Hindlimb muscle (tissue), 1 donor: ENCODE measurements at regions not wholly inside any gene's neighbourhood (a gene's known extent, or its start where the extent isn't known, plus 50 kb on each side); places are given as distances from the start of the nearest gene placed in this dataset.
"Not testable (repeated sequence)": the region's sequence is repeated elsewhere in the genome, so short reads cannot be mapped to it uniquely, and the experiment has no call there.

Experiments
- DNase-seq: peaks from one replicate; pipeline ENCODE4 v3.0.0-alpha.2; 2013

DNA sequence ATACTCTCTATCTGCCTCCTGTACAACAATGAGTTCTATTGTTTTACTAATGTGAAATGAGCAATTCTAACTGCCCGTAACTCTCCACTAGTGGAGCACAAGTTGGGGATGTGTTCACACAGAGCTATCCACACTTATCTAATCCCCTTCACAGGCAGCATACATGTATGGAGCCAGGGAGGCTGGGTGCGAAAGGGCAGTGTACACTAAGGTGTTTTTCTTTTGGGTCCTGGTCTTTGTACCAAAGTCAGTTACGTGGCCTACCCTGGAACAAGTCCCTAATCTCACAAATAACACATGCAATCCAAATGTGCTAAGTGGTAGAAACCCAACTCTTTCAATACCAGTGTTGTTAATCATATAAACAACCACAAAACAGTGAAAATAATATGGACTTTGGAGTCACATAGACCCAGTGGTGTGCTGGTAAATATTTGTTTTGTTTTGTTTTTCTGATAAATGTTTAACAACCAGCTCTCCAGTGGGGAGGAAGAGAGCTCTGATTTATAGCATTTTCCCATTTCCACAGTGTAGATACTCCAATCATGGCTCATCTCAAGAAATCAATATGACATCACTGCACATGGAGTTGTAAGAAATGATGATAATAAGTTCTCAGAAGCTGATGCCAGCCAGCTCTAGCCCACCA, 319.9 kb upstream of the DUSP10 start:
- no peak for DNase-seq

DNA sequence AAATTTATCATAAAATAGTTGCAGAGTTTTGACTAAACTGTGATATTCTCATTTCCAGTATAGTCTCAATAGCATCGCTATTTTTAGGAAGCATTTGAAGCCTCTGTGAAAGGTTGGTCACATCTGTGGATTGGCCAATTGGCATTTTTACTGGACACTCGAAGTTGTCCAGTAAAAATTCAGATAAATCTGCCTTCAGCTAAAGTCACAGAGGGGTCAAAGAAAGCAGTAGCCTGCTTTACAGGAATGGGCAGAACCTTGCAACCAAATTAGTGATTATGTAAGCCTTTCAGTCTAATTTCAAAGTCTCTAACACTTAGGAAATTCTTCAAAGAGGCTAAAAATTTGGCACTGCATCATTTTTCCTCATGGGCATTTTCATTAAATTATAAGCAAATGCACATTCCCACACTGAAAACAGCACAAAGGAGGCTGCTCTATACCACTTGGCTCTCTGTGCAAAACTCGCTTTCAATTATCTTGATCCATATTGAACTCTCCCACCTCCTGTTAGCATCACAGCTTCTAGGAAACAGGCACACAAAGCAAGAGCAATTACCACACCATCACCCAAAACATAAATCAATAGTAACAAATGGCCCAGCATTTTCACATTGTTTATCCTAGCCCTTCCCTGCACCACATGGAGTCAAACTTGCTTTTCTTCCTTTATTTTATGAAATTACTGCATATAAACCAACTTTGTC, 318.5 kb upstream of the DUSP10 start:
- DNase-seq: no peak

DNA sequence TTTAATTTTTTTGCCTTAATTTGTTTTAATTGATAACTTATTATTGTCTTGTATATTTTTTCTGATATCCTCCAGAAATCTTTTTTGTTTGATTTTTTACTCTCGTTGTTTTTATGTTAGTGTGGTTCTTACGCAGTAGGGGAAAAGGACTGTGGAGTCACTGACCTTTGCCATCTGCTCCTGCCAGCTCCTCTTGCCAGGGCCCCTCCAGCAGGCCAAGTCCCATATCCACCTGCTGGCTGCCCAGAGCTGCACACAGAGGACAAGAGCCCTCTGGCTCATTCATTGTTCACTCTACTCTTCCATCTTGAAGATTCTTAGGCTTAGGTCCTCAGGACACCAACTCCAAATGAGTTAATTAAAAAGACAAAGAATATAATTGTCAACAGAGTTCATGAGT, 316.4 kb upstream of the DUSP10 start:
- DNase-seq: no peak

DNA sequence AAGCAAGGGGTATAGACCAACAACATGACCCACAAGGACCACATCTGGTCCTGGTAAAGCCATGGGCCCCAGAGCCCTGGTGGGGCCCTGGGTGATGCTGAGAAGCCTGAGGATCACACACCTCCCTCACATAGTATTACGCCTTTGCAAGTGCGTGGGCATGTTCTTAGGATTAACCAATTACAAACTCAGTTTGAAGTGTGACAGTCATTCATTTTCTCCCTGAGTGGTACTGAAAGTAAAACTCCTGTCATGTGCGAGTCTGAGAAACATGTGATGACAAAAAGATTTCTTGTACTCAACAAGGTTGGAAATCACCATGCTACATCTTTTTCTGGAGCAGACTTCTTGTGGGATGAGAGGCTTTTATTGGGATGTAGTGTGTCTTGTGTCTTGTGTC, 315.3 kb upstream of the DUSP10 start:
- no peak for DNase-seq

DNA sequence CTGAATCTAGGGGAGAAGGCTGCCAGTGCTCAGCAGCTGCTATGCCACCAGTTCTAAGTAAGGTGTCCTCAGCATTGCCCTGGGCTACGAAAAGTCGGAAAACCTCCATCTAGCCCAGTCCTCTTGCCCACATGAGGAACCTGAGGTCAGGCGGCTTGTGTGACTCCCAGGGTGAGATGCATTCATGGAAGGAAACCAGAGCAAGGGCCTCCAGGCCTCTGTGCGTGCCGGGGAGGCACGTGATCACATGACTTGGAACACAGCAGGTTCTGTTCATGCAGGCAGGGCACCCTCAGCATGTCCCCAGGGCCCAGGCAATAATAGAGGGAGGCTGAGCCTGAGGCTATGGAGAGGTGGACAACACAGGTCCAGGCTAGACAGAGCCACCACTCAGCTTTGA, 312.5 kb upstream of the DUSP10 start:
- no peak for DNase-seq

DNA sequence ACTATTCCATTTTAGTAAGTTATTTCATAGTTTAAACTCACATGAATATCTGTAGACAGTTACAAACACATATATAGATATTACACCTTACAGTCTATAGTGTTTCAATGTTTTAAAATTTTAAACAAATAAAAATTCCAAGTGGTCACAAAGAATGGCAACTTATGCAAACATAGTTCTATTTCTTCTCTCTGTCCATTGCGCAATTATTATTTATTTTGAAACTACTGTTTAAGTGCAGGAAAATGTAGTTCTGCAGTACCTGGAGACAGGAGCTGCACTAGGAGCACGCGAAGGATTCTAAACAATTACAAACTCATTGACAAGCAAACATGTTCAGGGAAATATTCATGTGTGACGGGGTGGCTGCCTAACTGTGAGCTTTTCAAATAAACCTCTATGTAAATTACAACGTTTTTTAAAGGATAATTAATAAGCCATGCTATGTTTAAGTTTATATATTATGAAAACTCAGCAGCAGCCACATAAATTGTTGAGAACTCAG, 312.0 kb upstream of the DUSP10 start:
- DNase-seq: no peak

DNA sequence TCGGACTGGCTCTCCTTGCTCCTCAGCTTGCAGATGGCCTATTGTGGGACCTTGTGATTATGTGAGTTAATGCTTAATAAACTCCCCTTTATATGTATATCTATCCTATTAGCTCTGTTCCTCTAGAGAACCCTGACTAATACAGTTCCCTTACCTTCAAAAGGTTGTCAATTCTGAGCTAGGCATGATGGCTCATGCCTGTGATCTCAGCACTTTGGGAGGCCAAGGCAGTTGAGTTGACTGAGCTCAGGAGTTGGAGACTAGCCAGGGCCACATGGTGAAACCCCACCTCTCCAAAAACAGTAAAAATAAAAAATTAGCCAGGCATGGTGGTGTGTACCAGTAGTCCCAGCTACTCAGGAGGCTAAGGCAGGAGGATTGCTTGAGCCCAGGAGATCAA, 309.4 kb upstream of the DUSP10 start:
- DNase-seq: not testable (repeated sequence)

DNA sequence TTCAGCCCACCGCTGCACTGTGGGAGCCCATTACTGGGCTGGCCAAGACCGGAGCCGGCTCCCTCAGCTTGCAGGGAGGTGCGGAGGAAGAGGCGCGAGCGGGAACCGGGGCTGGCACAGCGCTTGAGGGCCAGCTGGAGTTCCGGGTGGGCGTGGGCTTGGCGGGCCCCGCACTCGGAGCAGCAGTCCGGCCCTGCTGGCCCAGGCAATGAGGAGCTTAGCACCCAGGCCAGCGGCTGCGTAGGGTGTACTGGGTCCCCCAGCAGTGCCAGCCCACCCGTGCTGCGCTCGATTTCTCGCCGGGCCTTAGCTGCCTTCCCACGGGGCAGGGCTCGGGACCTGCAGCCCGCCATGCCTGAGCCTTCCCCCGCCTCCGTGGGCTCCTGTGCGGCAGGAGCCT, 307.8 kb upstream of the DUSP10 start:
- DNase-seq: not testable (repeated sequence)

DNA sequence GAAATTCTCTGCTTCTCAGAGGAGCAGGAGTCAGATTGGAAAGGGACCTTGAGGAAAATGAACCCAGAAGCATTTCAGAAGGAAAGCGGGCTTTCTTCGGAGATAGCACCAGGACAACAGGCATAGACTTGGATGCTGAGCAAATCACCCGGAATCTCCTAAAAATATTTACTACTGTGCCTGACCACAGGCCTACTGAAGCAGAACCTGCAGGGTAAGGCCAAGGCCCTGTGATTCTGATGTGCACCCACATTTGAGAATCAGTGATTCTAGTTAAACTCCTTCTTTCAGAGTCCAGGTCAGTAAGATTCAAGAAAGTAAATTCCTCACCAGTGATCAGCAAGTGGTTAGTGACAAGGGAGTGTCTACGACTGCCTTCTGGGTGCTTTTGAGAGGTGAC, 307.3 kb upstream of the DUSP10 start:
- no peak for DNase-seq

DNA sequence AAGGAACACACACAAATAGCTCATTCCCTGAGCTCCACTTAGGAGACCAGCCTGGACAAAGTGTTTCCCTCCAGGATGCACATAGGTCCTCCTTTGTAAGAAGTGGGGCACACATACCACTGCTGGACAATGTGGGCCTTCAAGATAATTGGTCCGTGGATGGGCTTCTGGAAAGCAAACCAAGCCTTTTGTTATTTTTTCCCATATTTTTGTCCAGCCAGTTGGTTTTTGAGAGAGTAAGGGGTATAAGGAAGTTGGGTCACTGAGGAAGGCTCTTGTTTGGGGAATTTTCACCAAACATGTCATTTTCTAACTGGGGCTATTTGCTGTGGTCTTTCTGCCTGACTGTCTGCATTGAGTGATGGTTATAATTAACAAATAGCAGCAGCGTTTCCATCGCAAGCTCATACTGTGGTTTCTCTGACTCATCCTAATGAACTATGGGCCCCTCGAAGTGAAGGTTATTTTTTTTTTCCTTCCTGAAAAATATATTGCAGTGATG, 306.3 kb upstream of the DUSP10 start:
- no peak for DNase-seq

DNA sequence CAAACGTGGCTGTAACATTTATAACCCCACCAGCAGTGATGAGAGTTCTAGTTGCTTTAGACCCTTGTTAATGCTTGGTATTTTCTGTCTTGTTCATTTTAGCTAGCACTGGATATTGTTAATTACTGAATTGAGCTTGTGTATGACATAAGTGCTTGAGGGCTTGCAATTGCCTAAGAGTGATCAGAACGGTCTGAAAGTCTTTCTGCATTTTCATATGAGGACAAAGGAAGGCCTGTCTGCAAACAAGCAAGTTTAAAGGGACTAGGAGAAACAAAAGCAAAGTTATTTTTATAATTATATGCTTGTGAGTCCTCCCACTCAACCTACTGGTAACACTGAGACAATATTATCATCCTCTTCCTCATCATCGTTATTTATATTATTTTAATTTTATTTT, 305.5 kb upstream of the DUSP10 start:
- DNase-seq: no peak

DNA sequence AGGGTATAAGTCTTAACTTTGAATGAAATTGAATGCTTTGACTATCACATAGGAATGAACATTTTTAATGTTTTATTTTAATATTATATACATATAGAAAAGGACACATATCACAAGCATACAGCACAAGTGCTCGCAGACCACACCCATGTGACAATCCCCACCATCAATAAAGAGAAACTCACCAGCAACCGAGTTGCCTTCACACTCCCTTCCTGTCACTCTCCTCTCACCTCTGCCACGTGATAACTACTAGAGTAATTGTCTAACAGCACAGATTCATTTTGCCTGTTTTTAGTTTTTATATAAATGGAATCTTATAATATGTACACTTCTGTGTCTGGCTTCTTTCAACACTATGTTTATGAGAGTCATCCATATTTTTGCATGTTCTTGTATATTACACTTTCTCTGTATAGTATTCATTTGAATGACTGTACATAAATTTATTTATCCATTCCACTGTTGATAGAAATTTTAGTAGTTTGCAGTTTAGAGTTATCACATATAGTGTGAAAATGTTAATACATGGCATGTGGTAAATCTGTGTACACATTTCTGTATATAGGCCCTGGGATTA, 304.9 kb upstream of the DUSP10 start:
- no peak for DNase-seq

DNA sequence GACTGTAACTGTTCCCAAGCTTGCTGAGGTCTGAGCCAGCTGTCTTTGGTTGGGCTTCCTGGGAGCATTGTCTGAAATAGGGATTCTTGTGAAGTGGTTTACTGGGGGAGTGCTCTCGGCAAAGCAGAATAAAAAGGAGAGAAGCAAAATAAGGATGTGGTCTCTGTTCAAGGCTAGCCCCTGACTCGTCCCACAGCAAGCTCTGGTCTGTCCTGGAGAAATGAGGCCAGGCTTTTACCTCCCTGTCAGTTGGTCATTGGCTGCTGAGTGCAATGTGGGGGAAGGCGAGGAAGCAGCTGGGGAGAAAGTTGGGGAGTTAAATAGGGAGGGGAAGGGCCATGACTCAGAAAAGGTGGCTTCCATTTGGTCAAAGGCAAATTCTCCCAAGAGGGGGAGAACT, 303.9 kb upstream of the DUSP10 start:
- no peak for DNase-seq

DNA sequence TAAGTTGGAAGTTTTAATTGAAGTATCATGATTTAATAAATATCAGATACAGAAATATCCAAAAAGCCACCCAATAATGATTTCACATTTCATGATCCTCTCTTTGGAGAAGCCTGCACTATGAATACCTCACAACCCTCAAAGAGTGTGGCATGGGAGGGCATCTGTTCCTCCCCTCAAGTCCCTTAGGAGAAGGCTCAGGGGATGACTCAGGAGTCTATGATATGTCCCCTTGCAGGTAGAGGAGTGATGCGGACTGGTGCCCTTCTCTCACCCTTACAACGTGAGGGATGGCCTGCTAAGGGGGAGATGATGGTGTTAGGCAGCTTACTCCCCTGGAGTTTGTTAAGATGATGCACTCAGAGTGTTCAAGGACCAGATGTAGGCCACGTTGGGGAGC, 303.3 kb upstream of the DUSP10 start:
- no peak for DNase-seq

DNA sequence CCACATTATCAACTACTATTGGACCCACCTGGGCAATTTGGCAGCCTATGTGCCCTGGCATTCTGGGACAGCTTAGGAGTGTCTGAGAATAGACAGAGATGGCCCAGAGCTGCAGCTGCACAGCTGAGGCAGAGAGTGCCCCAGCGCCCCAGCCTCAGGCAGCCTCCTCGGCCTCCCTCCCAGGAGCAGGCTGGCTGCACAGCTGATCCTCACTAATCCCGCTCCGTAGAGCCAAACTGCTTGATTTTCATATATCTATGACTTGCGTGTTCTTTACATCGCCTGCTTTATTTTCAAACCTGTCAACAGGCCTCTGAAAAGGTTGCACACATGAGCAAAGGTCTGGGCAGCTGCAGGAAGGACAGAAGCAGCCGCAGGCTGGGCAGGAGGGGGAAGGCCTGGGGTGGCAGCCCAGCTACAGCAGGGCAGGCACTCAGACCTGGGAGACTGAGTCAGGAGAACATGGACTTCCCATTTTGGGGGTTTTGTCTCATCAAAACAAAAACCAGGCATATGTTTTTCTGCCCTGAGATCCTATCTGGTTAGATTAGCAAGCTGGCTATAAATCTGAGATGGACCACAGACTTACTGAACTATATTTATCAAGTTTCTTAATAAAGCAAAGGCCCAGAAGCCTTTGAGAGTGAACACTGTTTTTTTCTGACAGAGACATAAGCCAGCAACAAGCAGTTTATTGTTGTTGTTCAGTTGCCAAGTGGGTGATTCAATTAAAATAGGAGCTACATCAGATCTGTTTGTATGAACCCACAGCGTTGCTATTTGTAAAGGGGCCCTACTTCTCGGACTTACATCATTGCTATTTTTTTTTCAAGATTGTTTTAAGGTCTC, 301.8 kb upstream of the DUSP10 start:
- no peak for DNase-seq

DNA sequence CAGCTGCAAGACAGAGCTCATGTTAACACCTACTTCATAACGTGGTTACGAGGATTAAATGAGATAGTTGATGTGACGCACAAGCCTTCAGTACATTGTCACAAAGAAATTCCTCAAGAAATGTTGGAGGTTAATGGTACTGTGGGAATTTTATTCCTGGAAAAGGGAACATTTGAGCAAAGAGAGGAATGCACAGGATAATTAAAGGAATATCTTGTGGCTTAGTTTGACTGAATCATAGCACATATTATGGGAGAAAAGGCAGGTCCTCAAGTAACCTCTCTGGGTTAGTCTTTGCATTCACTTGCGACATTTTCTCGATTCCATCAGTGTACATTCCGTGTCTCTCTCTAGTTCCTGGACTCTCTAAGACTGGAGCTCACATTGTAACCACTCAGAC, 300.2 kb upstream of the DUSP10 start:
- DNase-seq: no peak

DNA sequence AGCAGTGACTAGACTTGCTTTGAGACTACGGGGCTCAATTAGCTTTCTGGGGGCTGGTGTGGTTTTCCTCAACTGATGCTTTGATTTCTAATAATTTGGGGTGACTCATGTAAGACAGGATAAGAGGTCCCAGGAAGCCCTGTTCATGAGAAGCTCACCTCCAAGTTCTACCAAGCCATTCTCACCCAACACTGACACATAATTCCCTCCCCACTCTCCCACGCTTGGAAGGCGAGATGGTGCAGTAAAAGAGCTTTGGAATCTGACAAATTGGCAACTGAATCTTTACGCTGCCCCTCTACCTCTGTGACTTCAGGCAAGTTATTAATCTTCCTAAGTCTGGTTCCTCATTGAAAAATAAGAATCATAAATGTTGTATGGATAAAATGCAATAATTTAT, 299.1 kb upstream of the DUSP10 start:
- no peak for DNase-seq

DNA sequence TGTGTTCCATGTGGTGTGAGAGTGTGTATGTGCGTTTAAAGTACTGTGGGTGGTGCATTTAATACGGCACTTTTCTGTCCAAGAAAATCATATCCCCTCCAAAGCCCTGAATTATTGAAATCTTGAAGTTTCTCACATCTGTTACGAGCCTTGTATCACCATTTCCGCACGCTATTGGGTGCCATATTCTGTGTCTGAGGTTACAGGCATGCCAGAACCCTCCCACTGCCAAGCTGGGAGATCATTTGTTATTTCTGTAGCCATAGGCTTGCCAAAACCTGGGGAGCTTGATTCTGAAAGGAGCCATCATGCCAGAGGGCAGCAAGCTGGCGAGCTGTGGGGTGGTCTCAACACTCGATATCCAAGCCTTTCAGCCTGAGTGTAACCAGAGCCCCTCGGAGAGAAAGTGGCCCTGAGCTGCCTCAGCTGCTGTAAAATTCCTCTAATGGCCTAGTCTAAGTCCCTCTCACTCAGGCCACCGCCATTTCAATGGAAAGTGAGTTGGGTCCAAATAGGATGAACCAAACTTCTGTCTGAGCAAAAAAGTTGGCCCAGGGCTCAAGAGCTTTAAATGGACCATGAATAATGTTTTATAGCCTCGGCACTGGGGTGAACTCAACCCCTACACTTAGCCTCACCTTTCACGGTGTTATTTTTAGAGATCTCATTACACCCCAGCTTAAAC, 298.4 kb upstream of the DUSP10 start:
- no peak for DNase-seq

DNA sequence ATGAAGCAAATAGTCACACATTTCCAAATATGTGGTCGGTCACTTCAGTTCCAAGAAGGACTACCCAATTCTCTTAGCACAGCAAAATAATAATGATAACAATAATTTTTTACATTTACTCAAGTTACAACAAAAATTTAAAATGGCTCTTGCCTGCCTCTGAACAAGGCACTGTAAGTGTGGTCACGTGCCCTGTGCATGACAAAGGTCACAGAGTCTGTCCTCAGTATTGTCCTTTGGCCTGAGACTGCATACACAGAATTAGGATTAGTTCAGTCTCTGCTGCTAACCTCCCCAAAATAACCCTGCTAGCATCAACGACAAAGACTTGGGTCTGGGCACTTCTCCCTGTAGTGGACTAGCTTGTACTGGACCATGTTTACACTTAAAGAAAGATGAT, 297.1 kb upstream of the DUSP10 start:
- no peak for DNase-seq

DNA sequence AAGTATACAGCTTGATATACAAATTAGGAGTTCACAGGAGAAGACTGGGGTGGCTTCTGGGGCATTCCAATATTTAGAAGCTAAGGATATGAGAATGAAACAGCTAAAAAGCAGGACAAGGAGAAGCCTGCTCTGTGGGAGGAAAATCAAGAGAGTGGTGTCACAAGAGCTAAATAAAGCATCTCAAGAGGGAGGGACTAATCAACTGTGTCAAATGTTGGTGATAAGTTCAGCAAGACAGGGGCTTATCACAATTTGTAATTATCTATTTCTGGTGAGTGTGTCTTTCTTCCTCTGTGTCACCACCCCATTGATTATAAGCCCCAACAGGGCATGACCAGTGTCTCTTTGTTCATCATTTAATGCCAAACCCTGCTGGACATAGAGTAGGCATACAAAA, 295.8 kb upstream of the DUSP10 start:
- no peak for DNase-seq

DNA sequence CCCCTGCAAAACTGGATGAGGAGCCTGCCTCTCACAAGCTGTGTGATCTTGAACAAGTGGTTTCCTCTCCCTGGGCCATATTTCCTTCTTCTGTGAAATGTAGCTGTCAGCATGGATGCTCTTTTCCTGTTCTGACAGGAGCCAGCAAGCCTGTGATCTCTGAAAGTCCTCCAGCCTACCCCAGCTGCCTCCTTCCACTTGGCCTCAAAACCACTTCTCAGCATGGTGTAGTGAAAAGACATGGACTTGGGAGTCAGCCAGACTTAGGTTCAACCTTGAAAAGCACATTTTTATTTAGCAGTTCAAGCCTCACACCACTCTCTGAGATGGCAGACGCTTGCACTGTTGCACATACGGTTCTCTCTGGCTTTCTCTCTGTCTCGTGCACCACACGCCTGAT, 292.9 kb upstream of the DUSP10 start:
- DNase-seq: no peak

DNA sequence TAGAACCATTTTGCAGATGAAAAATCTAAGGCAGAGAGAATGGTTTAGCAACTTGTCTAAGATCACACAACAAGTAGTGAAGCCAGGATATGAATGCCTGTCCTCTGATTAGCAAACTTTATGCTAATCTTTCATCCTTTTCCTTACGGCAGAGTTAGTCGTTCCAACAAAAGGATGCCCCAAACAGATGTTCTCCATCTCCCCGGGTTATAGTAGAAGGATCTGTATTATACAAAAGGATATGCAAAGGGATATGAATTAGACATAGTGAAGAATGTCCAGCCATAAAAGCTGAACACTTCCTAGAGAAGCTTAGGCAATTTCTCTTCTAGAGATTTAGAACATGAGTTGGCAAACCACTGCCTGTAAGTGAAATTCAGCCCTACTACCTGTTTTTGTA, 291.6 kb upstream of the DUSP10 start:
- DNase-seq: no peak
